ENCODE measurements at regions not wholly inside any gene's neighbourhood (a gene's known extent, or its start where the extent isn't known, plus 50 kb on each side); places are given as distances from the start of the nearest gene placed in this dataset.

DNA sequence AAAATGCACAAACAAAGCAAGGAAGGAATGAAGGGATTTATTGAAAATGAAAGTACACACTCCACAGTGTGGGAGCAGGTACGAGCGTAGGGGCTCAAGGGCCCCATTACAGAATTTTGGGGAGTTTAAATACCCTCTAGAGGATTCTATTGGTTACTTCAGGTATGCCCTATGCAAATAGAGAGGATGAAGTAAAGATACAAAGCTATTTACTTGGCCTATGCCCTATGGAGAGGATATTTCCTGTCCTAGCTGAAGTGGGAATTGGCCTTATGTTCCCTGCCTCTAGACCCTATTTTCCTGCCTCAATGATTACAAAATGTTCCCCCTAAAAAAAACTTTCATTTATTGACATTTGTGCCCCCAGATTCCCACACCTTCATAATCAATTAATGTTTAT is 59.7 kb upstream of the ASIP start:
- FAIRE-seq: no peak
- intact Hi-C loops (cut with micrococcal nuclease; ENCODE audit: unreplicated experiment): no loop called here

More for the DNA sequence above, 59.7 kb upstream of the ASIP start:
- Histone ChIP-seq H2AFZ (ENCODE audit: control insufficient read depth, low read depth, low read length) (no peak overlapping the region), H3K27ac (ENCODE audit: control insufficient read depth, insufficient read depth) (no peak overlapping the region), H3K9me3 (replicated peaks; ENCODE audit: control insufficient read depth, insufficient read depth, low read length) (no peaks in the 10 kb centered on the region), H3K79me2 (ENCODE audit: control insufficient read depth, insufficient read depth, low read length) (no peaks in the 10 kb centered on the region), H3K9ac (ENCODE audit: control insufficient read depth, insufficient read depth, low read length) (no peak overlapping the region), H3K4me2 (ENCODE audit: control insufficient read depth, insufficient read depth) (no peak overlapping the region), H3K4me1 (ENCODE audit: control insufficient read depth, insufficient read depth, low read length) (no peaks in the 10 kb centered on the region), H4K20me1 (ENCODE audit: control insufficient read depth, insufficient read depth) (no peaks in the 10 kb centered on the region), H3K4me3 (no peak overlapping the region), H3K27me3 (replicated peaks in 1 of 2; ENCODE audit: control insufficient read depth in 2 of 2, insufficient read depth in 2 of 2, low read length in 1 of 2) (peaks cover 0 to 7% of the 10 kb centered on the region in 2 experiments; a peak in 1 of 4 replicates), H3K36me3 (ENCODE audit: control insufficient read depth in 2 of 2, insufficient read depth in 2 of 2, low read length in 1 of 2) (no peaks in the 10 kb centered on the region)
- ATAC-seq: no peak
- no TSS peak for BruUV-seq (replicated peaks)
- no peak for DNase-seq (ENCODE audit: low read depth, low spot score)
- POLR2A ChIA-PET: no interaction called here
- in situ Hi-C loops (cut with MboI): no loop called here
- CTCF ChIA-PET: interaction anchor here (1.2 kb wide), 1 partner anchor 9 kb away, joined by 4 read pairs; no protein-coding TSS in a partner anchor
- SMC1A ChIA-PET (ENCODE audit: uncharacterized antibody, unreplicated experiment): interaction anchor here (1.3 kb wide), 1 partner anchor 9 kb away, joined by 4 read pairs; no protein-coding TSS in a partner anchor
- 0% methylated on average over 2 of the region's 2 CpGs for WGBS (ENCODE audit: insufficient coverage, insufficient replicate concordance, low lambda C conversion rate, missing lambda C conversion rate)
- TF ChIP-seq, protein P1, sequence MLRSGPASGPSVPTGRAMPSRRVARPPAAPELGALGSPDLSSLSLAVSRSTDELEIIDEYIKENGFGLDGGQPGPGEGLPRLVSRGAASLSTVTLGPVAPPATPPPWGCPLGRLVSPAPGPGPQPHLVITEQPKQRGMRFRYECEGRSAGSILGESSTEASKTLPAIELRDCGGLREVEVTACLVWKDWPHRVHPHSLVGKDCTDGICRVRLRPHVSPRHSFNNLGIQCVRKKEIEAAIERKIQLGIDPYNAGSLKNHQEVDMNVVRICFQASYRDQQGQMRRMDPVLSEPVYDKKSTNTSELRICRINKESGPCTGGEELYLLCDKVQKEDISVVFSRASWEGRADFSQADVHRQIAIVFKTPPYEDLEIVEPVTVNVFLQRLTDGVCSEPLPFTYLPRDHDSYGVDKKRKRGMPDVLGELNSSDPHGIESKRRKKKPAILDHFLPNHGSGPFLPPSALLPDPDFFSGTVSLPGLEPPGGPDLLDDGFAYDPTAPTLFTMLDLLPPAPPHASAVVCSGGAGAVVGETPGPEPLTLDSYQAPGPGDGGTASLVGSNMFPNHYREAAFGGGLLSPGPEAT (IDR thresholded peaks at IDR 0.05; ENCODE audit: low read depth): no peak
- TF ChIP-seq STAT3 (IDR thresholded peaks at IDR 0.05; ENCODE audit: low read depth, low read length) (no peak), RCOR1 (conservative IDR thresholded peaks at IDR 0.05; ENCODE audit: low read depth, low read length) (no peak)
- TF ChIP-seq, protein P2, sequence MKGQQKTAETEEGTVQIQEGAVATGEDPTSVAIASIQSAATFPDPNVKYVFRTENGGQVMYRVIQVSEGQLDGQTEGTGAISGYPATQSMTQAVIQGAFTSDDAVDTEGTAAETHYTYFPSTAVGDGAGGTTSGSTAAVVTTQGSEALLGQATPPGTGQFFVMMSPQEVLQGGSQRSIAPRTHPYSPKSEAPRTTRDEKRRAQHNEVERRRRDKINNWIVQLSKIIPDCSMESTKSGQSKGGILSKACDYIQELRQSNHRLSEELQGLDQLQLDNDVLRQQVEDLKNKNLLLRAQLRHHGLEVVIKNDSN (IDR thresholded peaks at IDR 0.05; ENCODE audit: borderline replicate concordance, extremely low read length, insufficient read depth, low read depth, low read length): no peak
- RAD21 ChIA-PET (ENCODE audit: unreplicated experiment): no interaction called here
